Glomerular visceral epithelial cell (primary cell): ENCODE measurements at regions not wholly inside any gene's neighbourhood (a gene's known extent, or its start where the extent isn't known, plus 50 kb on each side); places are given as distances from the start of the nearest gene placed in this dataset.

Experiments used
- DNase-seq: peaks from one replicate; pipeline ENCODE4 v3.0.0-alpha.2; 2016; ENCODE audit errors: extremely low spot score

DNA sequence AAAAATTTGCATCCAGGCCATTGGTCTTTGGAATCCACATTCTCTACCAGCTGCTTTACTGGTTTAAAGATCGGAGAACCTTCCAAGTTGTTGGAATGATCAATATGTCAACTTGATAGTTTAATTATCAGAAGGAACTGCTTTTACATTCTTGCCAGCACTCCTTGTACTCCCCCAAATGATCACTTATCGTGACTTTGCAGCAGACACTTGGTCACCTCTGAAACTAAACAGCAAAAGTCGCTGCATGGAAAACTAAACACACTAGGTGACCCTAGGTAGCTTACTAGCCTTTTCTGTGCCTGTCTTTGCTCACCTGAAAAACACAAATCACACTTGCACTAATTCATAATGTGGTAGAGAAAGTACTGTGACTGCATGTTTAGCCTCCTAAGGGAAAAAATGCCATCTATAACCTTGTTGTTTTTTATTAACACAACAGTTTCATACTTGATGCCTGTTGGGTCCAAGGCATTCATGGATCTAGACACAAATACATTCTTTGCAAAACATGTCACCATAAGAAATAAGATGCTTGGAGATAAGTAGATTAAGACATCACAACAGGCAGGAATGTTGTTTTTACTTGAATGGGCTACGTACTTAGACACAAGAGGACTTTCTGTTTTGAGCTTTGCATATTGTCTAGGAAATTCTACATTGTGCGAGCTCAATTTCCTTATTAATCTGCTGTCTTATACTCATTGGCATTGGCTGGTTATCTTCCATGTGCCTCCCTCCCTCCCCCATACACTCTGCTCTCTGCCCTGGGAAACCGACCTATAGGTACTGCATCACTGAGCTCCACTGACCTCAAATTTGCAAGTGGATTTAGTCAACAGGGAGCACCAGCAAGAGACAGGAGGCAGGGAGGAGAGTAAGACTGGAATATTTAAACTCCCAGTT, 219.1 kb upstream of the STK17B start:
- no peak for DNase-seq

GRCh38 chr2:196391149-196391479, 219.7 kb upstream of the STK17B start:
- DNase-seq = no peak

GRCh38 chr2:196399096-196399495, 227.7 kb upstream of the STK17B start:
- no peak for DNase-seq

- peak; percentile 84 for DNase-seq
Measured at GRCh38 chr2:196399722-196400691, 228.6 kb upstream of the STK17B start.

GRCh38 chr2:196403471-196403870, 232.1 kb upstream of the STK17B start:
- peak; percentile 68 for DNase-seq

- DNase-seq = no peak
Measured at GRCh38 chr2:196404276-196404675, 232.9 kb upstream of the STK17B start.

DNA sequence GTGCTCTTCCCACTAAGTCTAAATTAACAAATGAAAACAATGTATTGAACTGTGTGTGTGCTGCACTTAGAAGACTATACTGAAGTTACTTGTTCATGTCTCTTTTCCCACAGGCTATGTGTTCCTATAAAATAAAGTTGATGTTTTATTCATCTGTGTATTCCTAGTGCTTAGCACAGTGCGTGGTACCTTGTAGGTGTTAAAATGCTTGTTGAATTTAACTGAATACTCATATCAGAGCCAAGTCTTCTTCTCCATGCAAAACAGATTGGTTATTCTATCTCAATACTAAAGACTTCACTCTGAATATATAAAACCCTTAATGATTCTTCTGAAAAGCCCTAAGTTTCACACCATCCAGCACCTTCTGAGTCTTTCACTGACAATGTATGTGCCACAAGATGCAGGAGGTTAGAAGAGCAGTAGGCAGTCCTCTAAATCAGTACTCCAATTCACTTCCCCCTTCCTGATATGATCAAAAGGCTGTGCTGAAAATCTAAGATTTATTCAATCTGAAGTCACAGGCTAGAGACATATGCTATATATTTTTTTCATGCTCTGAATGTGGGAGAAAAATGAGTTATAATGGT, 231.7 kb upstream of the CCDC150 start:
- no peak for DNase-seq

DNA sequence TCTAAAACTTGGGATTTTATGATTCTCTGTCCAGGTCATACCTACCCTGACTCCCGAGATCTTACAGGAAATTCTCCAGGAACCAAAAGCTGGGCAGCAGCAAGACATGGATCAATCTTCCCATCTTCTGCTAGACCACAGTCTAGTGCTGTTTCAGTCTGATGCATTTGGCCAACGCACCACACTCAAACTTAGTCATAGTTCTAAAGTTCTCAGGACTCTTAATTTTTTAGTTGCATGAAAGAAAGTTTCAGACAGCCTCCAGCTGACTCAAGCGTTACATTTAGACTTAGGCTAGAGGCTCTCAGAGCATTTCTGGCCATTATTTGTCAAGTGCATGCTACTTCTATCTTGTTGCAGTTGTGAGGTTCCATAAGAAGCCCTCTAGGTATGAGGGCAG, 230.1 kb upstream of the CCDC150 start:
- peak; percentile 7 for DNase-seq

GRCh38 chr2:196410008-196410407, 229.5 kb upstream of the CCDC150 start:
- no peak for DNase-seq

DNA sequence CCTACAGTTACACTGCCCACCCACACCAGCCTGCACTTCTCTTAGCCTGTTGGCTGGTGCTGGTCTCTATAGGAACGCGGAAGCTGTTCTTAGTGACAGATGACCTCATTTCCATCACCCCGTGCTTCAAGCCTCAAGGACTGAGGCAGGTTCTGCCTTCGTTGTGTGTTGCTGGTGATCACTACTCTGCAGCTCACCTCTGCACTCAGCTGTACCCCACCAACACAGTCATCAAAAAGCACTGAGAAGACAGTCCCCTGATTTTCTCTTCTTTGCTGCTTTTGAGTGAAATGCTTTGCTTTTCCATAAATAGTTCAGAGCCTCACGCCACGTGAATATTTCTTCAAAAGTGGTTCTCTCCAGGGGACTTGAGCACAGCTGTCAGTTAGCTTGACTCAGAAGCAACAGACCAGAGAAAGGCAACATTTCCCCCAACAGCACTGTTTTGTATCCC, 225.7 kb upstream of the CCDC150 start:
- peak; percentile 14 for DNase-seq

- no peak for DNase-seq
Measured at GRCh38 chr2:196415384-196415783, 224.1 kb upstream of the CCDC150 start.

DNA sequence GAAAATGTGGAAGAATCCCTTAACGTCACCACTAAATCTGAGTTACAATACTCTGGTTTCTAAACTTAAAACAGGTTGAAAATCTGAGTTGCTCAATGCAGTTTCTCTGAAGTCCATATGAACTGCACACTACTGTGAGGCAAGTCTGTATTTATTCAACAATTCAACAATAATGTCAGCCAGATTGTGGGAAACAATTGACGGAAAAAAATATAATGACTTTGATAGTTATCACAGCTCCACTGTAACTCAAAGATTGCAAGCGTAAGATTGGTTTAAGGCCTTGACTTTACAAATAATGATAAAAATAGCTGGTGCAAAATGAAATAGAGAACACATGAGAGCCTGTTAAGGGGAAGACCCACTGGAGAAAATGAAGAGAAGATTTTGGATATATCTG, 219.4 kb upstream of the CCDC150 start:
- no peak for DNase-seq

DNA sequence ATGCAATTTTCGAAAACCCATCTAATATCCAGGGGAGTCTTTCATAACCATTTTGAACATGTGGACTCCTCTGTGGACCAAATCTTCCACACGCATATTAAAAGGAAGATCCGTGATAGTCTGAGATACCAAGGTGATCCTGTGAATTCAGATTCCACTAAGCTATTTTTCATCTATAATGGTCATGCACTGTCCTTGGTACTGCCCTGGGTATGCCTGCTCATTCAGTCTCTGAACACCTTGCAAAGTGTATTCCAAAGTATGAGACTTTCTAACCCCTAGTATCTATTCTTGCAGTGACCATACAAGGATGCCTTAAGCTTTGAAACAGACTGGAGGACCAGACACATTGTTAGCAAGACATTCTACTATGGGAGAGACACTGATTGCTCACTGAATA, 217.6 kb upstream of the CCDC150 start:
- DNase-seq = no peak

- no peak for DNase-seq
Measured at GRCh38 chr2:196422361-196422760, 217.2 kb upstream of the CCDC150 start.

DNA sequence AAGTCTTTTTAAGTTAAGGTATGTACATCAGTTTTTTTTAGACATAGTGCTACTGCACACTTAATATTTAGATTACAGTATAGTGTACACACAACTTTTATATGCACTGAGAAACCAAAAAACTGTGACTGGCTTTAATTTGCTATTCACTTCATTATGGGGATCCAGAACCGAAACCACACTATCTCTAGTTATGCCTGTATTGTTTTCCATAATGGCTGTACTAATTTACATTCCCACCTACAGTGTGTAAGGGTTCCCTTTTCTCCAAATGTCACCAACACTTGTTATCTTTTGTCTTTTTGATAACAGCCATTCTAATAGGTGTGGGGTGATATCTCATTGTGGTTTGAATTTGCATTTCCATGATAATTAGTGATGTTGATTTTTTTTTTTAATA, 213.4 kb upstream of the CCDC150 start:
- no peak for DNase-seq

GRCh38 chr2:196427986-196428634, 211.4 kb upstream of the CCDC150 start:
- no peak for DNase-seq

GRCh38 chr2:196431076-196431475, 208.4 kb upstream of the CCDC150 start:
- DNase-seq = peak; percentile 6

DNA sequence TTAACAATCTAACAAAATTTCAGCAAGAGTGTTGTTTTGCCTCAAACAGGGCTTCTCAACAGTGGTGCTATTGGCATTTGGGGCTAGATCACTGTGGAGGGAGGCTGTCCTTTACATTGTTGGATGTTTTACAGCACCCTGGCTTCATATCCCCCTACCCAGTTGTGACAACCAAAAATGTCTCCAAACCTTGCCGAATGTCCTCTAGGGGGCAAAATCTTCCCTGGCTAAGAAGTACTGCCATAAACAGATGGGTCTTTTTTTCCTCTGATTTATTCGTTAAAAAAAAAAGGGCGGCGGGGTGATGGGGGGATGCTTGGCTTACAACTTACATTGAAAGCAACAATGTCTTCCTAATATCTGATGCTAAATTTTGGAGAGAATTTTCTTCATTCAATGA, 207.6 kb upstream of the CCDC150 start:
- DNase-seq = peak; percentile 5

DNA sequence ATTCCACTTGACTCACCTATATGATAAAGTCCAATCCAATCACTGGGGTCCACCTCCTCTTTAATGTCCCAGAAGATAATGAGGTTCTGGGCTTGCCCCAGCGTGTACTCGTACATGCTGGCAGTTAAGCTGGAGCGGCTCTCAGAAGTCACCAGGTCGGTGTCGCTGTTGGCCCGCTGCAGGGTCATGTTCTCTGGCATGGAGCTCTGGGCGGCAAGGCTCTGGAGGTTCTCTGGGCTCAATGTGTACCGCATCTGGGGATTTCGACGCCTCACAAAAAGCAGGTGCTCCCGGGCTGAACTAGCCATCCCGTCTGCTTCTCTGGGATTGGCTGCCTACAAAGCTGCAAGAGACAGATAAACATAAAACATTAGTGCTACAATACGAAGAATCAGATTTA, 206.4 kb upstream of the CCDC150 start:
- no peak for DNase-seq

GRCh38 chr2:196434217-196434616, 205.3 kb upstream of the CCDC150 start:
- no peak for DNase-seq

DNA sequence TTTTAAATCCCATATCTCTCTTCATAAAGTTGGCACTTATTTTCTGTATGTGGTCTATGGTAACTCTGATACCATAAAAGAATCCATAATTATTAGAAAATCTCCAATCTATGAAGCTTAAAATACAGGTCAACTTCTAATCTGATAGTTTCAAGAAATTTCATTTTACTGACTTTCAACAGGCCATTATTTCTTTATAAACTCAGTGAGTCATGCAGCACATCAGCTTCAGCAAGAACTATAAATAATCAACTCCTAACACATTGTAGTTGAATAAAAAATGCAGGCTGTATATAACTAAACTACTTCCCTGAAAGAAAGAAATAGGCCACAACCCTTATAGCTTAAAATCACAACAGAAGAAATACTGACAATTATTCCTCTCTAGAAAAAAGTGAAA, 204.3 kb upstream of the CCDC150 start:
- DNase-seq = no peak

- no peak for DNase-seq
Measured at GRCh38 chr2:196437626-196438025, 201.9 kb upstream of the CCDC150 start.
